Lower leg skin (tissue), 4 donors: ENCODE measurements at regions not wholly inside any gene's neighbourhood (a gene's known extent, or its start where the extent isn't known, plus 50 kb on each side); places are given as distances from the start of the nearest gene placed in this dataset.

Experiments used
- DNase-seq, 2 donors: peaks; one replicate each; pipeline ENCODE4 v3.0.0-alpha.2; 2019; ENCODE audit warnings: low spot score in 2 of 2
- H3K4me3 ChIP-seq: fragments of 200-600 bp; sonication (generic); 2 replicates; pipeline ENCODE4 v1.5.1; 2017; ENCODE audit warnings: mild to moderate bottlenecking, low read depth; ENCODE audit not compliant: poor library complexity, severe bottlenecking
- POLR2A ChIP-seq, 2 donors: fragments of 450-650 bp; IDR thresholded peaks; one replicate each; pipeline ENCODE4 v1.6.1; 2016 to 2017; ENCODE audit warnings: antibody characterized with exemption in 2 of 2, mild to moderate bottlenecking in 1 of 2, moderate library complexity in 1 of 2
- WGBS, 2 donors: methylation state at CpG; one replicate each; pipeline ENCODE4 v1.1.5; 2018; 5-methylcytosine and 5-hydroxymethylcytosine counted together
- intact Hi-C: fragments of 100-400 bp; cut with DNase I; formaldehyde crosslinking; loops from one replicate; pipeline ENCODE4 v1.15.0; 2023; ENCODE audit warnings: low total_unique reads
- TF ChIP-seq, protein P1 (sequence below), 3 donors: fragments of 450-650 bp; IDR thresholded peaks; one replicate each; pipeline ENCODE4 v1.5.1; 2016; ENCODE audit warnings: antibody characterized with exemption in 3 of 3, mild to moderate bottlenecking in 3 of 3, moderate library complexity in 2 of 3

DNA sequence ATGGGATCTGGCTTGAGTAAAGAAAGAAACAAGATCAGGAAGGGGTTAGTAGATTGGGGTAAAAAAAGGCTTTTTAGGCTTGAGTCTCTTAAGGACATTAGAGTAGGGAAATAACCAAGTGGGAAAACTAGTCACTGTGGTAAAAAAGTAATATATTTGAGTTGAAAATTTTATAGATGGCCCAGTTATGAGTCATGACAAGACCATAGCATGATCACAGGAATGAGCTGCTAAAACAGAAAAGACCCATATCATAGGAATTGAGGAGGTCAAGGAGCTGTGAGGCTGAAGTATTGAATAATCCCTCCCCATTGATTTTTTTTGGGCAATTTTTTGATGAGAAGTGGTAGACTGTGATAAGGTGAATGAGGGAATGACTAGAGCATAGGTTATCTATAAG lies 69.2 kb upstream of the TBC1D5 start:
- intact Hi-C loops, result no loop called here
- H3K4me3 ChIP-seq, result no peak overlapping the region
- TF ChIP-seq, protein P1, sequence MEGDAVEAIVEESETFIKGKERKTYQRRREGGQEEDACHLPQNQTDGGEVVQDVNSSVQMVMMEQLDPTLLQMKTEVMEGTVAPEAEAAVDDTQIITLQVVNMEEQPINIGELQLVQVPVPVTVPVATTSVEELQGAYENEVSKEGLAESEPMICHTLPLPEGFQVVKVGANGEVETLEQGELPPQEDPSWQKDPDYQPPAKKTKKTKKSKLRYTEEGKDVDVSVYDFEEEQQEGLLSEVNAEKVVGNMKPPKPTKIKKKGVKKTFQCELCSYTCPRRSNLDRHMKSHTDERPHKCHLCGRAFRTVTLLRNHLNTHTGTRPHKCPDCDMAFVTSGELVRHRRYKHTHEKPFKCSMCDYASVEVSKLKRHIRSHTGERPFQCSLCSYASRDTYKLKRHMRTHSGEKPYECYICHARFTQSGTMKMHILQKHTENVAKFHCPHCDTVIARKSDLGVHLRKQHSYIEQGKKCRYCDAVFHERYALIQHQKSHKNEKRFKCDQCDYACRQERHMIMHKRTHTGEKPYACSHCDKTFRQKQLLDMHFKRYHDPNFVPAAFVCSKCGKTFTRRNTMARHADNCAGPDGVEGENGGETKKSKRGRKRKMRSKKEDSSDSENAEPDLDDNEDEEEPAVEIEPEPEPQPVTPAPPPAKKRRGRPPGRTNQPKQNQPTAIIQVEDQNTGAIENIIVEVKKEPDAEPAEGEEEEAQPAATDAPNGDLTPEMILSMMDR (IDR thresholded peaks at IDR 0.05), result no peak
- TF ChIP-seq POLR2A (IDR thresholded peaks at IDR 0.05), result no peak

GRCh38 chr3:17810759-17811158 lies 68.3 kb upstream of the TBC1D5 start:
- intact Hi-C loops, result no loop called here
- TF ChIP-seq, protein P1 (IDR thresholded peaks at IDR 0.05), result no peak
- no peak for TF ChIP-seq POLR2A (IDR thresholded peaks at IDR 0.05)
- no peak overlapping the region for H3K4me3 ChIP-seq
- no peak for DNase-seq

More for the DNA sequence above, 69.2 kb upstream of the TBC1D5 start:
- DNase-seq, result no peak

- DNase-seq, result no peak
- TF ChIP-seq, protein P1 (IDR thresholded peaks at IDR 0.05), result no peak
- TF ChIP-seq POLR2A (IDR thresholded peaks at IDR 0.05), result no peak
- no peak overlapping the region for H3K4me3 ChIP-seq
- intact Hi-C loops, result no loop called here
Measured at GRCh38 chr3:17808994-17809393, 66.6 kb upstream of the TBC1D5 start.

DNA sequence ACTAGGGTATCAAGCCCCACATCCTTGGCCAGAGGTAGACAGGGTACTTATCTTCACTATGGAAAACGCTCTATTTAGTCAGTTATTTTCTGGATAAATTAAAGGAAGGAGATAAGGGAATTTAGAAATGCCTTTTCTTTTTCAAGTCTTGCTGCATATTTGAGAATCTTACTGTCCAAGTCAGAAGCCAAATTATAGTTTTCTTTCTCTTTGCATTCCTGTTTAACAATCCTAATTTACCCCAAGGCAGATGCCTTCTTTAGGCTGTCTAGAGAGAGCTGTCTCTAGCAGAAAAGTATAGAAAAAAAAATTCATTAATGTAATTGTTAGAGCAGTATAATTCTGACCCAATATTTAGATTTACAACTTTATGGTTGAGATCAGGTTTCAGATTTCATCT lies 64.4 kb upstream of the TBC1D5 start:
- intact Hi-C loops, result no loop called here
- 82 to 83% methylated on average over 1 of the region's 1 CpG for WGBS, 2 donors
- TF ChIP-seq, protein P1 (IDR thresholded peaks at IDR 0.05), result no peak
- TF ChIP-seq POLR2A (IDR thresholded peaks at IDR 0.05), result no peak
- no peak for DNase-seq
- no peak overlapping the region for H3K4me3 ChIP-seq

DNA sequence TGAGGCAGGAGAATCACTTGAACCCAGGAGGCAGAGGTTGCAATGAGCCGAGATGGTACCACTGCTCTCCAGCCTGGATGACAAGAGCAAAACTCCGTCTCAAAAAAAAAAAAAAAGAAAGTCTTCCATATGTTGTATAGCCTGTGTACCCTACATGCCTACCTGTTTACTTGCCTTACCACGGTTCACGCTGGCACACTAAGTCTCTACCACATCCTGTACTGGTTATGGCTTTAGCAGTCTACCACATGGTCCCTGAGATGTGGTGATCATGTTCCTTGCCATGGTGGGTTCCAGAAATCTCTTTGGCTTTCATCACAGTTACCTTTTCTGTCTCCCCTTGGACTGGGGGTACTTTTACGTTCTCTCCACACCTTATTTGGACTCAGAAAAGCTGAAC lies 63.8 kb upstream of the TBC1D5 start:
- WGBS, 2 donors, result 88 to 94% methylated on average over 5 of the region's 5 CpGs
- DNase-seq, result no peak
- no peak for TF ChIP-seq POLR2A (IDR thresholded peaks at IDR 0.05)
- TF ChIP-seq, protein P1 (IDR thresholded peaks at IDR 0.05), result no peak
- intact Hi-C loops, result no loop called here
- H3K4me3 ChIP-seq, result no peak overlapping the region

- no peak for DNase-seq
- H3K4me3 ChIP-seq, result no peak overlapping the region
- intact Hi-C loops, result no loop called here
- WGBS, 2 donors, result 56 to 83% methylated on average over 1 of the region's 1 CpG
- no peak for TF ChIP-seq POLR2A (IDR thresholded peaks at IDR 0.05)
- TF ChIP-seq, protein P1 (IDR thresholded peaks at IDR 0.05), result no peak
Measured at GRCh38 chr3:17805461-17805940, 63.1 kb upstream of the TBC1D5 start.
